Karpas-422 (cell line): ENCODE measurements at regions not wholly inside any gene's neighbourhood (a gene's known extent, or its start where the extent isn't known, plus 50 kb on each side); places are given as distances from the start of the nearest gene placed in this dataset.

Source experiments
- DNase-seq: peaks from one replicate; pipeline ENCODE4 v3.0.0-alpha.2; 2015
- H2AFZ ChIP-seq: fragments of 200-600 bp; sonication (generic); 2 replicates; pipeline ENCODE4 v1.6.1; 2014; ENCODE audit warnings: antibody characterized with exemption, low read length, mixed read lengths
- H3K27ac ChIP-seq: fragments of 200-600 bp; sonication (generic); 2 replicates; pipeline ENCODE4 v1.5.1; 2014; ENCODE audit warnings: mild to moderate bottlenecking, low read length, moderate library complexity
- H3K27me3 ChIP-seq: fragments of 200-600 bp; sonication (generic); 2 replicates; pipeline ENCODE4 v1.6.1; 2014; ENCODE audit warnings: low read length, mixed read lengths
- H3K36me3 ChIP-seq: fragments of 200-600 bp; sonication (generic); 2 replicates; pipeline ENCODE4 v1.6.1; 2014; ENCODE audit warnings: low read length, mixed read lengths; ENCODE audit not compliant: insufficient read depth
- H3K4me1 ChIP-seq: fragments of 200-600 bp; sonication (generic); 2 replicates; pipeline ENCODE4 v1.6.1; 2014; ENCODE audit warnings: mild to moderate bottlenecking, low read length, mixed read lengths
- H3K4me2 ChIP-seq: fragments of 200-600 bp; sonication (generic); 2 replicates; pipeline ENCODE4 v1.6.1; 2014; ENCODE audit warnings: low read length, low read depth, mild to moderate bottlenecking; ENCODE audit not compliant: poor library complexity, severe bottlenecking
- H3K4me3 ChIP-seq: fragments of 200-600 bp; sonication (generic); 2 replicates; pipeline ENCODE4 v1.5.1; 2014; ENCODE audit warnings: mild to moderate bottlenecking, antibody characterized with exemption, low read length, mixed read lengths
- H3K79me2 ChIP-seq: fragments of 200-600 bp; sonication (generic); 2 replicates; pipeline ENCODE4 v1.6.1; 2014; ENCODE audit warnings: mild to moderate bottlenecking, low read length, mixed read lengths
- H3K9ac ChIP-seq: fragments of 200-600 bp; sonication (generic); 2 replicates; pipeline ENCODE4 v1.6.0; 2014; ENCODE audit warnings: low read length
- H3K9me2 ChIP-seq: fragments of 200-600 bp; sonication (generic), shearing (Covaris generic); replicated peaks from 2 replicates; pipeline ENCODE4 v1.6.0; 2014; ENCODE audit warnings: mild to moderate bottlenecking, low read length, moderate library complexity; ENCODE audit not compliant: insufficient read depth
- H3K9me3 ChIP-seq: fragments of 300-700, 200-600 bp; sonication (generic); 2 replicates; pipeline ENCODE4 v1.6.1; 2014; ENCODE audit warnings: low read length, mixed read lengths
- H4K20me1 ChIP-seq: fragments of 200-600 bp; sonication (generic); 2 replicates; pipeline ENCODE4 v1.6.1; 2014; ENCODE audit warnings: mild to moderate bottlenecking, antibody characterized with exemption, low read length, low read depth; ENCODE audit not compliant: insufficient read depth

- Histone ChIP-seq H3K9me3 (no peaks in the 10 kb centered on the region), H3K4me2 (no peak overlapping the region), H3K79me2 (no peaks in the 10 kb centered on the region)
Observed at GRCh38 chr6:121844898-121845297, 409.5 kb downstream of the GJA1 start.

GRCh38 chr6:121847806-121848522 lies 412.5 kb downstream of the GJA1 start:
- no peak overlapping the region for H2AFZ ChIP-seq
- no peaks in the 10 kb centered on the region for H4K20me1 ChIP-seq
- H3K79me2 ChIP-seq, result no peaks in the 10 kb centered on the region
- H3K9me3 ChIP-seq, result no peaks in the 10 kb centered on the region
- H3K4me3 ChIP-seq, result no peak overlapping the region
- H3K27me3 ChIP-seq, result no peaks in the 10 kb centered on the region
- H3K27ac ChIP-seq, result no peak overlapping the region
- no peak overlapping the region for H3K4me2 ChIP-seq
- H3K36me3 ChIP-seq, result no peaks in the 10 kb centered on the region
- DNase-seq, result no peak
- H3K9me2 ChIP-seq, result no peaks in the 10 kb centered on the region
- H3K4me1 ChIP-seq, result no peaks in the 10 kb centered on the region; the same call in 1 of the 2 replicates
- H3K9ac ChIP-seq, result no peak overlapping the region

More at GRCh38 chr6:121844898-121845297, 409.5 kb downstream of the GJA1 start:
- DNase-seq, result no peak
- H3K36me3 ChIP-seq, result no peaks in the 10 kb centered on the region
- no peak overlapping the region for H3K4me3 ChIP-seq
- H2AFZ ChIP-seq, result no peak overlapping the region
- no peaks in the 10 kb centered on the region for H3K27me3 ChIP-seq
- no peak overlapping the region for H3K9ac ChIP-seq
- no peaks in the 10 kb centered on the region; the same call in 1 of the 2 replicates for H3K4me1 ChIP-seq
- H4K20me1 ChIP-seq, result no peaks in the 10 kb centered on the region
- H3K9me2 ChIP-seq, result no peaks in the 10 kb centered on the region
- no peak overlapping the region for H3K27ac ChIP-seq

DNA sequence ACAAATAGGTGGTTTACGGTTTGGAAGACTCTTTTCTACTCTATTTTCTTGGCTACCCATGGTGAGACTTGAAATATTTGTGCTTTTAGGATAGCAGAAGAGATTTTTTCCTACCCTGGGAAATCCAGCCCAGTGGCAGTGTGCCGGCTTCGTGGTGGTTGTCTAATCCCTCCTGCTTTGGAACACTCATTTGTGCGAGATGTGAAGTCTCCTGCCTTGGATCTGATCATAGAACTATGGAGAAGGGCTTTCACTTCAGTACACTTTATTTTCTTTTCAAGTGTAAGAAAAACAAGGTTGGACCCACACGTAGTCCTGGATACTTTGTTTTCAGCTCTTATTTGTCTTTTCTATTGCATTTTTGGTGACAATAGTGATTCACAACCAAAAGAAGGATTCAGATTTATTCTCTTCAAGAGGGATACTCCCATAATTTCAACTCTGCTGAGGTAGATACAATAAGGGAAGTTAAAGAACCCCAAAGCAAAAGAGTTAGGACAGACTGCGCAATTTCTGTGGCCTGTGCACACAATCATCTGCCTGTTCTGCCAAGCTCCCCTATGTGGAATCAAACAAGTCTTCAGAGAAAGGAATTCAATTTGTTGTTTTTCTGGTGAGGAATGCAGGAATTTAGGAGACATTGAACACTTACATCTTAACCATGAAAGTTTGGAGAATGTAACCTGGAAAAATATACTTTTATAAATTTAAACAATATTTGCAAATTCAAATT lies 413.2 kb downstream of the GJA1 start:
- no peaks in the 10 kb centered on the region for H3K27me3 ChIP-seq
- H3K79me2 ChIP-seq, result no peaks in the 10 kb centered on the region
- no peaks in the 10 kb centered on the region for H3K36me3 ChIP-seq
- no peak overlapping the region for H2AFZ ChIP-seq
- no peak overlapping the region for H3K4me3 ChIP-seq
- H4K20me1 ChIP-seq, result no peaks in the 10 kb centered on the region
- H3K9me3 ChIP-seq, result no peaks in the 10 kb centered on the region
- H3K4me1 ChIP-seq, result no peaks in the 10 kb centered on the region; the same call in 1 of the 2 replicates
- no peak overlapping the region for H3K27ac ChIP-seq
- H3K9me2 ChIP-seq, result no peaks in the 10 kb centered on the region
- no peak for DNase-seq
- no peak overlapping the region for H3K4me2 ChIP-seq
- no peak overlapping the region for H3K9ac ChIP-seq

DNA sequence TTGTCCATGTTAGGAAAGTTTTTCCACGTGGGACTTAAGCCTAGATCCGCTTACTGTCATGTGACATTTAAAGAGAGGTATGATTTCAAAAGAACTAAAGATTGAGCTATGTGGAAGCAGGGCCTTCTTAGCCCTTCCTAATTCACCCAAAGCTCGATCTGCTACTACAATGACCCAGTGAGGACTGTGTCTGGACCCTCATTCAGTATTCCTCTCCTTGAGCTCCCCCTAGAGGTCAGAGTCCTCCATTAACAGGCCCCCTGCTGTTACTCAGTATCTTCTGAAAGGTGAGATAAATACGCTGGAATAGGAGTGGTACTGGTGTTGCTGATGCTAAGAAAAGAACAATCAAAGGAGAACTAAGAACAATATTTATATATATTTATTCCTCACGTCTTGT lies 414.0 kb downstream of the GJA1 start:
- no peak overlapping the region for H2AFZ ChIP-seq
- H3K27ac ChIP-seq, result no peak overlapping the region

DNA sequence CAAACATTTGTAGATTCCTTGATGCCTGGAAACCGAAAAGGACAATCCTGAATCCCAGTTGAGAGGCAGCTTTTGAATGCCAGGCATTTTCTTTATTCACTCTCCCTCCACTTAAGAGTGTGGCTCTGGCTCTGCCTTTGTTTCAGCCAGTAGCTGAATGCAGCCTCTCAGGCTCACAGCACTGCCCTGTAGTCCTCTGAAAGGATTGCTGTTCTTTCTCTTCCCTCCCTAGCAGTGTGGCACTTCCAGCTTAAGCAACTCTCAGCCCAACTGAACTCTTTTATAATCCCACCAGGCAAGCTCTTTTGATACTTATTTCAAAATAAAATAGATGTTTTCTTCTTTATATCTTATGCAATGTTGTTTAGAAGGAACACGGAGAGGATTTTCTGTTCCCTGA lies 415.6 kb downstream of the GJA1 start:
- no peak for DNase-seq
- no peaks in the 10 kb centered on the region; the same call in 1 of the 2 replicates for H3K4me1 ChIP-seq
- no peak overlapping the region for H2AFZ ChIP-seq
- H3K79me2 ChIP-seq, result no peaks in the 10 kb centered on the region
- H3K4me2 ChIP-seq, result no peak overlapping the region
- H3K27me3 ChIP-seq, result no peaks in the 10 kb centered on the region
- H3K4me3 ChIP-seq, result no peak overlapping the region
- H3K36me3 ChIP-seq, result no peaks in the 10 kb centered on the region
- H3K9me3 ChIP-seq, result no peaks in the 10 kb centered on the region
- H3K9ac ChIP-seq, result no peak overlapping the region
- no peak overlapping the region for H3K27ac ChIP-seq
- no peaks in the 10 kb centered on the region for H3K9me2 ChIP-seq
- H4K20me1 ChIP-seq, result no peaks in the 10 kb centered on the region

More for the DNA sequence above, 414.0 kb downstream of the GJA1 start:
- Histone ChIP-seq H3K4me3 (no peak overlapping the region), H3K9ac (no peak overlapping the region), H3K36me3 (no peaks in the 10 kb centered on the region), H3K9me3 (no peaks in the 10 kb centered on the region), H3K79me2 (no peaks in the 10 kb centered on the region), H3K4me1 (no peaks in the 10 kb centered on the region; the same call in 1 of the 2 replicates), H3K4me2 (no peak overlapping the region), H3K27me3 (no peaks in the 10 kb centered on the region), H4K20me1 (no peaks in the 10 kb centered on the region), H3K9me2 (no peaks in the 10 kb centered on the region)
- DNase-seq, result peak; percentile 87

- H3K9me2 ChIP-seq, result no peaks in the 10 kb centered on the region
- no peak overlapping the region for H3K4me3 ChIP-seq
- no peak overlapping the region for H3K27ac ChIP-seq
- no peaks in the 10 kb centered on the region for H3K36me3 ChIP-seq
- H3K27me3 ChIP-seq, result no peaks in the 10 kb centered on the region
- H3K9me3 ChIP-seq, result no peaks in the 10 kb centered on the region
- H4K20me1 ChIP-seq, result no peaks in the 10 kb centered on the region
- DNase-seq, result no peak
- H3K9ac ChIP-seq, result no peak overlapping the region
- no peak overlapping the region for H3K4me2 ChIP-seq
- no peak overlapping the region for H2AFZ ChIP-seq
- H3K4me1 ChIP-seq, result no peaks in the 10 kb centered on the region
- H3K79me2 ChIP-seq, result no peaks in the 10 kb centered on the region
Observed at GRCh38 chr6:121853686-121854085, 418.2 kb downstream of the GJA1 start.

DNA sequence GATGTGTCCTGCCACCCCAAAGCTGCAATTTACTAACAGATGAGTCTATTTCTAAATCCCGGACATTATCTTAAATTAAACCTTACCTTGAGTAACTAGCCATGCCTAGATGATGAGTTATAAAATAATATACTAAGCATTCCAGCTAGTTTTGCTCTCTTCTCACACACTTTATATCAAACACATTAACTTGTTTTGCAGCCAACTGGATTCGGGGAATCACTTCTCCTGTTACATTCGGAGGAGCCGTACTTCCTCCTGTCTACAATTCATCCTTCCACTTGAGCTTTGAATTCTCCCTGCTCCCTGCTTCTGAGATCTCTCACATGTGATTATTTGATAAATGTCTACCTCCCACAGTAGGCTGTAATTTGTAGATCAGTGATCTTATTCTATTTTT lies 420.1 kb downstream of the GJA1 start:
- Histone ChIP-seq H2AFZ (no peak overlapping the region), H4K20me1 (no peaks in the 10 kb centered on the region), H3K4me1 (no peaks in the 10 kb centered on the region), H3K36me3 (no peaks in the 10 kb centered on the region), H3K9me3 (no peaks in the 10 kb centered on the region), H3K9me2 (no peaks in the 10 kb centered on the region), H3K27me3 (no peaks in the 10 kb centered on the region), H3K4me3 (no peak overlapping the region), H3K79me2 (no peaks in the 10 kb centered on the region), H3K4me2 (no peak overlapping the region), H3K27ac (no peak overlapping the region), H3K9ac (no peak overlapping the region)
- no peak for DNase-seq

DNA sequence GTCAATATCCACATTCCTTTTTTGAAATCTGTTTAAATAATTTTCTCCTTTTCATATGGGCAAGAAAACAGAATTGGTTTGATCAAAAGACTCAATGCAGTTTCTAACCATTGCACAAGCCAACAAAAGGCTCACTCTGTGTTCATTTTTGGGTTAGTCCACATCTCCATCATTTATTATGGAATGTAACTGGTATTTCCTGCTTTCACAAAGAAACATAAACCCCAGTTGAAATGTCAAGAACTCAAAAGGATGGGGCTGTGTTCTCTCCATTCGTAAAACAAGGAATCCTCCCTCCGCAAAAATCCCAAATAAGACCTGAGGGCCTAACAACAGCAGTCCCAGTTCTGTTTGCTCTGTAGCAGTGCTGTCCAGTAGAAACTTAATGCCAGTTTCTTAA lies 420.9 kb downstream of the GJA1 start:
- H3K27ac ChIP-seq, result no peak overlapping the region
- H3K9me2 ChIP-seq, result no peaks in the 10 kb centered on the region
- no peaks in the 10 kb centered on the region for H4K20me1 ChIP-seq
- no peaks in the 10 kb centered on the region for H3K9me3 ChIP-seq
- H3K4me2 ChIP-seq, result no peak overlapping the region
- no peaks in the 10 kb centered on the region for H3K79me2 ChIP-seq
- H3K9ac ChIP-seq, result no peak overlapping the region
- no peak overlapping the region for H2AFZ ChIP-seq
- no peak overlapping the region for H3K4me3 ChIP-seq
- no peak for DNase-seq
- H3K4me1 ChIP-seq, result no peaks in the 10 kb centered on the region
- H3K36me3 ChIP-seq, result no peaks in the 10 kb centered on the region
- H3K27me3 ChIP-seq, result no peaks in the 10 kb centered on the region
